ENCODE measurements at regions not wholly inside any gene's neighbourhood (a gene's known extent, or its start where the extent isn't known, plus 50 kb on each side); places are given as distances from the start of the nearest gene placed in this dataset.

GRCh38 chr1:10897981-10898728 lies 101.7 kb upstream of the CASZ1 start:
- DNase-seq: peak in 2 of 5 donors; percentile 34 to 71

DNA sequence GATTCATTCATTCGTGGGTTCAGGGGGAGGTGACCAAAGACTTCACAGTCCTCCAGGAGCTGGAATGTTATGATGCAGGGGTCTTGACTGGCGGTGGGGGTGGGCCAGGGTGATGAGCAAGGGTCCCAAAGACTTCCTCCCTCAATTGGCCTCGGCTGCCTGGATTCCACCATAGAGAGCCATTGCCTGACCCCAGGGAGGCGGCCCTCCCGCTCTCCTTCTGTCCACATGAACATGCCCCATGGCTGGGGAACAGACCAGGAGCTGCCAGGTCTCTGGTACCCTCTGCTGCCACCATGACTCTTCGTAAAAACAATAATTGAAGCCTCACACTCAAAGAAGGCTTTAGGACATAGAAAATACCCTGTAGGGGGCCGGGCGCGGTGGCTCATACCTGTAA lies 102.5 kb upstream of the CASZ1 start:
- no peak overlapping the region for H3K4me3 ChIP-seq (ENCODE audit: low read length in 3 of 3)
- intact Hi-C loops (cut with DNase I): no loop called here
- no peak overlapping the region for H3K9ac ChIP-seq (ENCODE audit: low read length in 3 of 3)
- no peak for FAIRE-seq
- H3K4me1 ChIP-seq (ENCODE audit: control insufficient read depth in 2 of 3, insufficient read depth in 2 of 3, low read depth in 1 of 3, low read length in 3 of 3): no peaks in the 10 kb centered on the region
- H3K27ac ChIP-seq (ENCODE audit: low read depth in 2 of 2, low read length in 2 of 2): no peak overlapping the region
- no peaks in the 10 kb centered on the region for H3K36me3 ChIP-seq (ENCODE audit: control insufficient read depth in 2 of 3, insufficient read depth in 3 of 3, low read length in 3 of 3)
- H3K27me3 ChIP-seq (ENCODE audit: control insufficient read depth, insufficient read depth, low read length): no peaks in the 10 kb centered on the region
- peak in 2 of 5 donors; percentile 10 to 47 for DNase-seq
- H3K9me3 ChIP-seq (ENCODE audit: control insufficient read depth in 2 of 3, insufficient read depth in 1 of 3, low read length in 3 of 3): no peaks in the 10 kb centered on the region
- no peak for TF ChIP-seq CTCF (IDR thresholded peaks at IDR 0.05; ENCODE audit: borderline replicate concordance, extremely low read depth, insufficient read depth)

More at GRCh38 chr1:10897981-10898728, 101.7 kb upstream of the CASZ1 start:
- Histone ChIP-seq H3K9me3 (ENCODE audit: control insufficient read depth in 2 of 3, insufficient read depth in 1 of 3, low read length in 3 of 3) (no peaks in the 10 kb centered on the region), H3K4me1 (ENCODE audit: control insufficient read depth in 2 of 3, insufficient read depth in 2 of 3, low read depth in 1 of 3, low read length in 3 of 3) (no peaks in the 10 kb centered on the region), H3K9ac (ENCODE audit: low read length in 3 of 3) (no peak overlapping the region), H3K27me3 (ENCODE audit: control insufficient read depth, insufficient read depth, low read length) (no peaks in the 10 kb centered on the region), H3K27ac (ENCODE audit: low read depth in 2 of 2, low read length in 2 of 2) (no peak overlapping the region), H3K4me3 (ENCODE audit: low read length in 3 of 3) (no peak overlapping the region), H3K36me3 (ENCODE audit: control insufficient read depth in 2 of 3, insufficient read depth in 3 of 3, low read length in 3 of 3) (no peaks in the 10 kb centered on the region)
- no peak for TF ChIP-seq CTCF (IDR thresholded peaks at IDR 0.05; ENCODE audit: borderline replicate concordance, extremely low read depth, insufficient read depth)
- FAIRE-seq: no peak
- intact Hi-C loops (cut with DNase I): no loop called here

DNA sequence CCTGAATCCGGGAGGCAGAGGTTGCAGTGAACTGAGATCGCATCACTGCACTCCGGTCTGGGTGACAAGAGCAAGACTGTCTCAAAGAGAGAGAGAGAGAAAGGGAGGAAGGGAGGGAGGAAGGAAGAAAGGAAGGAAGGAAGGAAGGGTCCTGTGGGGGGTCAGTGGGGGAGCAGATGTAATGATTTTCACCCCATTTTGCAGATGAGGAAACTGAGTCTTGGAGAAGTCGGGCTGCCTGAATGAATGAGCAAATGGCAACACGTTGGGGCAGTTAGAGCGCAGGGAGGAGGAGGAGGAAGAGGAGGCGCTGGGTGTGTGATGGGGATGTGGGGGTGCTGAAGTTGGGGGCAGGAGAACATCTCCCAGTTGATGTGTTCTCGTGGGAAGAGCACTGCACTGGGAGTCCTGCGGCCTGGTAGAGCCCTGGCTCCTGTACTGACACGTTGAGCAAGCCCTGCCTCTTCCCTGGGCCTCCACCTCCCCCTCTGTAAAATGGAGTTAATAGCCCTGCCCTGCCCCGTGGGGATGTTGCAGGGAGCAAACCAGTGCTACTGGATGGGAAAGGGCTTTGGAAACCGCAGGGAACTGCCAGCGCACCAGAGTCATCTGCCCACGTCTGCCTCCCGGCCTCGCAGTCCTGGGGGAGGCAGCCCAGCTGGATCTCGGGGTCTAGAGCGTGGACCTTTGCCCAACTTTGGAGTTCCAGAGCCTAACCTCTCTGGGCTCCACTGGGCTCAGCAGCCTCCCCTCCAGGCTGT lies 103.2 kb upstream of the CASZ1 start:
- no peak for TF ChIP-seq CTCF (IDR thresholded peaks at IDR 0.05; ENCODE audit: borderline replicate concordance, extremely low read depth, insufficient read depth)
- Histone ChIP-seq H3K4me3 (ENCODE audit: low read length in 3 of 3) (no peak overlapping the region), H3K27ac (ENCODE audit: low read depth in 2 of 2, low read length in 2 of 2) (no peak overlapping the region), H3K4me1 (ENCODE audit: control insufficient read depth in 2 of 3, insufficient read depth in 2 of 3, low read depth in 1 of 3, low read length in 3 of 3) (no peaks in the 10 kb centered on the region), H3K9me3 (ENCODE audit: control insufficient read depth in 2 of 3, insufficient read depth in 1 of 3, low read length in 3 of 3) (no peaks in the 10 kb centered on the region), H3K36me3 (ENCODE audit: control insufficient read depth in 2 of 3, insufficient read depth in 3 of 3, low read length in 3 of 3) (no peaks in the 10 kb centered on the region), H3K9ac (ENCODE audit: low read length in 3 of 3) (no peak overlapping the region), H3K27me3 (ENCODE audit: control insufficient read depth, insufficient read depth, low read length) (no peaks in the 10 kb centered on the region)
- intact Hi-C loops (cut with DNase I): no loop called here
- no peak for FAIRE-seq
- DNase-seq: peak in 2 of 5 donors; percentile 28 to 43
